Activated CD4-positive, alpha-beta T cell treated with anti-CD3 and anti-CD28 coated beads, Interleukin-2, amount 50 U/mL, for 16 hours (primary cell): ENCODE measurements at regions not wholly inside any gene's neighbourhood (a gene's known extent, or its start where the extent isn't known, plus 50 kb on each side); places are given as distances from the start of the nearest gene placed in this dataset.
"Not testable (repeated sequence)": the region's sequence is repeated elsewhere in the genome, so short reads cannot be mapped to it uniquely, and the experiment has no call there.

ENCODE experiments used
- DNase-seq: peaks from one replicate; pipeline ENCODE4 v3.0.0-alpha.2; 2020

DNA sequence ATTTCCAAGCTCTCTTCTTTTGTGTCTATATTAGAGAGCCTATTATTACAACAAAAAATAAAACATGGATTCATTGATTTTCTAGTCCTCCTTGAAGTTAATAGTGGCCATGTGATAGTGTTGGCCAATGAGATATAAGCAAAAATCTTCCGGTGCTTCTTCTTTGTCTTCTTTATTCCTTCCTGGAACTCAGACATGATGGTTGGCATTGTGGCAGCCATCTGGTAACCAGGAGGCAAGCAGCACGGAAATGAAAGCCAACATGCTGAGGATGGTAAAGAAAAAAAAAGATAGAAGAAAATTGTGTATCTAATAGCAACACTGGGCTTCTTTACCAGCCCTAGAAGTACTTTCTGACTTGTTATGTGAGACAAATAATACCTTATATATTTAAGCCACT, 50.8 kb upstream of the SEL1L start:
- DNase-seq = no peak

DNA sequence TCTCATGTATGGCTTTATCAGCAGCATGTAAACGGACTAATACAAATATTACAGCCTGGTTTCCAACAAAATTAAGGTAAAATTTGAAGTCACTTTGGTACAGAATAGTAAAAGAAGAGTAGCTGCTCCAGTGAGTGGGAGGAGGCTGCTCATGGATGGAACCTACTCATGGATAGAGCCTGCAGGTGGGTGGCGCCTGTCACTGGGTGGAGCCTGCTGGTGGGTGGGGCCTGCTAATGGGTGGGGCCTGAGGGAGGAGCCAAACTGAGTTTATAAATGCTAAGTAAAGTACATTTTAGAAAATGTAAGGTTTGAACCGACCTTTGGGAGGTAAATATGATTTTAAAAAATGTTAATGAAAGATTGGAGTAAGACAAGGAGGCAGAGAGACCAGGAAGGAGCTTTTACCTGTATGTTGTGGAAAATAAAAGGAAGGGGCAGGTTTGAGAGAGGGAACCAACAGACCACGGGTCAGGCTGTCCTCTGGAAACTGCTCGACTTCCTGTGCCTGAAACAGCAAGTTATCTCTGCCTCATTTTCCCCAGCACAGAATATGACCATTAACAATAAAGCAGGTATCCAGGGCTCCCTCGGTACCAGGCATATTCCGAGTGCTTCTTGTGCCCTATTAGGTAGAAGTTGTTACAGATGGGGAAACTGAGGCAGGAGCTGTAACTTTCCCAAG, 55.9 kb upstream of the SEL1L start:
- no peak for DNase-seq

DNA sequence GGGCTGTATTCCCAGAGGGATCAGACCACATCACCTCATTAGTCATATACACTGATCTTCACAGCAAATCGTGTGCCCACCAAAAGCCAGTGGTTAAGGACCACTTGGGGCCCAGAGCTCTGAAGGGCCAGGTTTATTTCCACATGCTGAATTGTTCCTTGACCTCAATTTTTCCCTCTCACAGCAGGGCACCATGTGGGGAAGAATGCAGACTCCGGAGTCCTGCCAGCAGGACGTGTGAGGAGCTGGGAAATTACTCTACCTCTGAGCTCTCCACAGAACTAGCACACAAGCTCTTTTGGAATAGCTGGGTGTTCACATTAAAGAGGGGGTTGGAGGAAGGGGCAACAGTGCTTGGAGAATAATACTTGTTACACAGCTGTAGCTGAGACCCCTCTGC, 57.6 kb upstream of the SEL1L start:
- DNase-seq = no peak

- no peak for DNase-seq
Measured at GRCh38 chr14:81594012-81594411, 60.4 kb upstream of the SEL1L start.

- no peak for DNase-seq
Measured at GRCh38 chr14:81605660-81606059, 72.0 kb upstream of the SEL1L start.

DNA sequence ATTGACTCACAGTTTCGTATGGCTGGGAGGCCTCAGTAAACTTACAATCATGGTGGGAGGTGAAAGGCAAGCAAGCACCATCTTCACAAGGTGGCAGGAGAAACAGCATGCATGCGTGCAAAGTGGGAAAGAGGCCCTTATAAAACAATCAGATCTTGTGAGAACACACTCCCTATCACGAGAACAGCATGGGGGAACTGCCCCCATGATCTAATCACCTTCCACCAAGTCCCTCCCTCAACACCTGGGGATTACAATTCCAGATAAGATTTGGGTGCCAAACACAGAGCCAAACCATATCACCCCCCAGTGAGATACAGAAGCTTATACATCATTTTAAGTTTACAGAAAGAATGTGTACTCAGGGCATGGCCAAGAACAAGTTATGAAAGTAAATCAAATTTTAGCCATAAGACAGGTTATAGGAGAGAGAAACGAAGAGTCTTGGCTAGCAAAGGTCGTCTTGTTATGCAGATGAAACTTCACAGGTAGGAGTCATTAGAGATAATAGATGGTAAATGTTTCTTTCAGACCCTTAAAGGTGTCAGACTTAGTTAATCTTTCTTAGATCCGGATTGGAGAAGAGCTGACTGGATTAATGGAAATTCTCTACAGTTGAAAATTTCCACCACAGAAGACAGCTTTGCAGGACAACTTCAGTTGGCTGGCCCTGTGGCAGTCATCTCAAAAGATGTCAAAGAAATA, 79.8 kb upstream of the SEL1L start:
- no peak for DNase-seq

- not testable (repeated sequence) for DNase-seq
Measured at GRCh38 chr14:81614302-81614701, 80.6 kb upstream of the SEL1L start.

DNA sequence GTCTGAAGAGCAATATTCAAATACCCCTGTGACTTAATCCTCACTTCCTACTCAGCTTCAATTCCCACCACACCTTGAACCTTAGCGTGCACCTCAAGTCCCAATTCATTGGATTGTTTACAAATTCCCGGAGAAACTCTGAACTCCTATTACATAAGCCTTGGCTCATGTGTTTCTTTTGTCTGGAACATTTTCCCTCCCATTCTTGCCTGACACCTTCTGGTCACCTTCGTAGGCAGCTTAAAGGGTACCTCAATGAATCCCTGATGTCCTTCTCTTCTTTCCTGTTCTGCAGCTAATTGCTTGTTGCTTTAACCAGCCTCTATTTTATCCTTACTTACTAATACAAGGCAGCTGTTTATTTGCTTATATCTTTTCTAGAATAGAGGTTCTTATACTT, 85.0 kb upstream of the SEL1L start:
- DNase-seq = no peak

GRCh38 chr14:81619816-81620215, 86.2 kb upstream of the SEL1L start:
- no peak for DNase-seq

- DNase-seq = not testable (repeated sequence)
Measured at GRCh38 chr14:81623771-81624396, 90.2 kb upstream of the SEL1L start.

DNA sequence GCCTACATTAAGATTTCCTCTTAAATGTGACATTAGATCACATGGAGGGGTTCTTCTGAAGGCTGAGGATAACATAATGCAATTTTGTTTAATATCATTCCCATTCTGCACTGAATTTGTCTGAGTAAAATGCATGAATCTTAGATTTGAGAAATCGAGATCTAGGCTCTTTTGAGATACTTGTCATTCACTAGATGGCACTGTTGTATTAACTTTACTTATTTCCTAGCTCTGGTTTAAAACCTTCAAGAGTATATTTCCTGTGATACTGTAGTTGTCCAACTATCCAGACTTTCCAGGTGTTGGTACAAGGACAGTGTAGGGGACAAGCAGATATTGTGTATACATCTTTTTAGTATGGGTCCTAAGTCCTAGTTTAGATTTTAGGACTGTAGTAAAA, 91.7 kb upstream of the SEL1L start:
- peak; percentile 23 for DNase-seq

DNA sequence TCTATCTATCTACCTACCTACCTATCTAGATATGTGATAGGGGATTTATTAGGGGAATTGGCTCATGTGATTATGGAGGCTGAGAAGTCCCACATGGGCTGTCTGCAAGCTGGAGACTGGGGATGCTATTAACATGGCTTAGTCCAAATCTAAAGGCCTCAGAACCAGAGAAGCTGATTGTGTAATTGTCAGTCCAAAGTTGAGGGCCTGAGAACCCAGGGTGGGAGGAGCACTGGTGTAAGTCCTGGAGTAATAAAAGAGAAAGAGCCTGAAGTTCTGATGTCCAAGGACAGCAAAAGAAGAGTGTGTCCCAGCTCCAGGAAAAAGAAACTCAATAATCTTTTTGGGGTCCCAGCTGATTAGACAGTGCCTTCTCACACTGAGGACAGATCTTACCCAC, 98.5 kb upstream of the SEL1L start:
- DNase-seq = no peak

DNA sequence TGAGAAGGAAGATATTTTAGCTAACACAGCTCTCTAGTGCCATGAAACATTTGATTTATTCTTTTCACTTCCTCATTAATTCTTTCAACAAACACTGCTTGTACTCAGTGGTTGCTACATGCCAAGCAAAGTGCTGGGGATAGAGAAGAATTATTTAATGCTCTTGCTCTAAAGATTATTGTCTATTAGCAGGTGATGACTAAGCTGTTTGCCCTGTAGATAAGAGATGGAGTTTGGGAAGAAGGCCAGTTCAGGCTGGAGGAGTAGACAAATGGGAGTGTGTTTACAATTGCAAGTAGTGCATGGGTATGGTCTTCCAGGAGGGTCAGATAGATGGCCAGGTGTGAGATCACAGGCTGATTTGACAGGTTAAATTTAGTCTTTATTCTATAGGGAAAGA, 99.8 kb upstream of the SEL1L start:
- DNase-seq = no peak

DNA sequence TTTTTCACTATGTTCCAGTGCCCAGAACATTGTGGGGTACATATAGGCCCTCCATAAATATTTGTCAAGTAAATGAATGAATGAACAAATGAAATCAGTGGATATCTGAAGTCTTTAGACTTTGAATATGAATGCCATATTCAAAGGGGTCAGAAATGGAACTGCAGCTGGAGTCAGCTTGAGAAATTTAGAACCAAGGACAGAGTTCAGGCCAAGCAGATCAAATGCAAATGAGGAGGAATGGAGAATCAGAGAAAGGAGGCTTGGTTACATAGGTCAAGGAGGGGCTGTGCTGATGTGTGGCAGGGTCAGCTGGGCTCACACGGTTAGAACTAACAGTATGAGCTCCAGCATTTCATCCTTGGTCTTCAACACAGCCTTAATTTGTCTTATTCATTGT, 104.0 kb upstream of the SEL1L start:
- no peak for DNase-seq

GRCh38 chr14:81638656-81639280, 105.1 kb upstream of the SEL1L start:
- no peak for DNase-seq

GRCh38 chr14:81653626-81654025, 120.0 kb upstream of the SEL1L start:
- DNase-seq = no peak

DNA sequence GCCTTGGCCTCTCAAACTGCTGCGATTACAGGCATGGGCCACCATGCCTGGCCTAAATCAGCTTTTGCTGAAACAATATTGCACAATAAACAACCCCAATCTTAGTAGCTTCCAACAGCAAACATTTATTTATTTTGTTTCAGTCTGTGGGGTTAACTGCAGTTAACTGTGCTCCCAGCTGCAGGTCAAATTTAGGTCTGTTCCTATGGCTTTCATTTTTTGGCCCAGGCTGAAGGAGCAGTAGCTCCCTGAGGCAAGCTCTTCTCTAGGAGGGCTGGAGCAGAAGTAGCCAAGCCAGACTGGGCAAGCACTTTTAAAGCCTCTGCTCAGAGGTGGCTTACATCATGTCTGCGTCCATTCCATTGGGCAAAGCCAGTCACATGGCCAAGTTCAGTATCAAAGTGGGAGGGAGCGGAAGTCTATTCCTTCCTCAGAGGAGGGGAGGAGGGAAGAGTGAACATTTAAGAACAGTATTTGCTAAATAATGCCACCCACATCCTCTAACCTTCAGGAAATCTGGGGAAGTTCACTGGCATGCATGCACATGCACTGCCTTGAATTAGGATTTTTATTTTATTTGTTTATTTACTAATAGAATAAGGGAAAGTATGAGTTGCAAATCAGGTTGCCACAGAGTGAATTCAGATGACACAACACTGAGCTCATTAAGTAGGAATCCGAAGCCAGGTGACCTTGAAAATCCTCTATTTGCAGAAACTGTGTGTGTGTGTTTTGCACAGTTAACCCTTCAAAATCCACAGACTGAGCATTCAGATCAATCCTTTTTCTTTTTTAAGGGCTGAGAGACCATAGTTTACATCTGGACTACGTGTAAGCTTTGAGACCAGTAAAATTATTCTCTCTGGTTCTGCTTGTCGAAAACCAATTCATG, 122.0 kb upstream of the SEL1L start:
- no peak for DNase-seq

- DNase-seq = no peak
Measured at GRCh38 chr14:81656811-81657210, 123.2 kb upstream of the SEL1L start.

- DNase-seq = peak; percentile 0
Measured at GRCh38 chr14:81662066-81662465, 128.4 kb upstream of the SEL1L start.

DNA sequence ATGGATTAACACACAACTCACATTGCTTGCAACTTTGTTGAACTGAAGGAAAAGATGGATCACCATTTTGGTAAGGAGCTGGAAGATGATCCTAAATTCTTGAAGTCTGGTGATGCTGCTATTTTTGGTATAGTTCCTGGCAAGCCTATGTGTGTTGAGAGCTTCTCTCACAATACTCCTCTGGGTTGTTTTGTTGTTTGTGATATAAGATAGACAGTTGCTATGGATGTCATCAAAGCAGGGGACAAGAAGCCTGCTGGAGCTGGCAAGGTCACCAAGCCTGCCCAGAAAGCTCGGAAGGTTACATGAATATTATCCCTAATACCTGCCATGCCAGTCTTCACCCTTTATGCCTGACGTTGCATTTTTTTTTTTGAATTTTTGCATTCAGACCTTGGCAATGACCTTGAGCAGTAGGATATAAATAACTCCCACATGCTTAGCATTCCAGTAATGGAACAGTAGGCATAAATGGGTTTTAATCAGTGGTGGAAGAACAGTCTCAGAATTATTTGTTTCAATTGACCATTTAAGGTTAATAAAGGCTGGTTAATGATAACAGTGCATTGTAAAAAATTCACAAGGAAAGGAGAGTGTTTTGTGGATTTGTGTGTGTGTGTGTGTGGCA, 129.0 kb upstream of the SEL1L start:
- DNase-seq = no peak

DNA sequence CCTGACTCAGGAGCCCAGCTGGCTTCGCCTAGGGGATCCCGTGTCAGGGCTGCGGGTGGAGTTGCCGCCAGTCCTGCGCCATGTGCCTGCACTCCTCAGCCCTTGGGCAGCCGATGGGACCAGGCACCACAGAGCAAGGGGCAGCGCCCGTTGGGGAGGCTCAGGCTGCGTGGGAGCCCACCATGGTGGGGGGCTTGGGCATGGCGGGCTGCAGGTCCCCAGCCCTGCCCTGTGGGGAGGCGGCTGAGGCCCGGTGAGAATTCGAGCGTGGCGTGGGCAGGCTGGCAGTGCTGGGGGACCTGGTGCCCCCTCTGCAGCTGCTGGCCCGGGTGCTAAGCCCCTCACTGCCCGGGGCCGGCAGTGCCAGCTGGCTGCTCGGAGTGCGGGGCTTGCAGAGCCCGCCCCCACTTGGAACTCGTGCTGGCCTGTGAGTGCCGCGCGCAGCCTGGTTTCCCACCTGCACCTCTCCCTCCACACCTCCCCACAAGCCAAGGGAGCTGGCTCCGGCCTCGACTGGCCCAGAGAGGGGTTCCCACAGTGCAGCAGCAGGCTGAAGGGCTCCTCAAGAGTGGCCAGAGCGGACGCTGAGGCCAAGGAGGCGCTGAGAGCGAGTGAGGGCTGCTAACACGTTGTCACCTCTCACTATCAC, 135.1 kb upstream of the SEL1L start:
- no peak for DNase-seq

- no peak for DNase-seq
Measured at GRCh38 chr14:81669308-81669707, 135.7 kb upstream of the SEL1L start.
